WTC11 (cell line): ENCODE measurements at regions not wholly inside any gene's neighbourhood (a gene's known extent, or its start where the extent isn't known, plus 50 kb on each side); places are given as distances from the start of the nearest gene placed in this dataset.

Experiments used
- ATF2 ChIP-seq: sonication (generic); formaldehyde crosslinking; IDR thresholded peaks from 2 replicates; pipeline ENCODE4 v1.8.1; 2022; ENCODE audit warnings: low read depth, missing genetic modification reagents, borderline replicate concordance
- CDX4 ChIP-seq: fragments of 250-450 bp; sonication (Bioruptor Pico); IDR thresholded peaks from 2 replicates; pipeline ENCODE4 v1.9.0; 2021; ENCODE audit warnings: moderate library complexity, mild to moderate bottlenecking, inconsistent platforms, borderline replicate concordance
- CTCF ChIP-seq: fragments of 200-600 bp; IDR thresholded peaks from 2 replicates; pipeline ENCODE4 v1.8.0; 2022; ENCODE audit warnings: antibody characterized with exemption
- ETV6 ChIP-seq: sonication (generic); formaldehyde crosslinking; IDR thresholded peaks from 2 replicates; pipeline ENCODE4 v1.8.1; 2022; ENCODE audit warnings: mild to moderate bottlenecking, missing genetic modification reagents
- NFYB ChIP-seq: sonication (generic); formaldehyde crosslinking; conservative IDR thresholded peaks from 2 replicates; pipeline ENCODE4 v1.8.0; 2022; ENCODE audit warnings: low read depth, missing genetic modification reagents
- NR2C2 ChIP-seq: sonication (generic); formaldehyde crosslinking; IDR thresholded peaks from 2 replicates; pipeline ENCODE4 v1.8.0; 2022; ENCODE audit warnings: mild to moderate bottlenecking, missing genetic modification reagents
- RELA ChIP-seq: sonication (generic); formaldehyde crosslinking; IDR thresholded peaks from 2 replicates; pipeline ENCODE4 v1.8.1; 2022; ENCODE audit warnings: missing genetic modification reagents, mild to moderate bottlenecking, borderline replicate concordance
- TCF7 ChIP-seq: sonication (generic); formaldehyde crosslinking; IDR thresholded peaks from 2 replicates; pipeline ENCODE4 v1.8.0; 2022; ENCODE audit warnings: mild to moderate bottlenecking, low read depth, missing genetic modification reagents, moderate library complexity
- USF2 ChIP-seq: sonication (generic); formaldehyde crosslinking; IDR thresholded peaks from 2 replicates; pipeline ENCODE4 v1.8.1; 2023; ENCODE audit warnings: mild to moderate bottlenecking, missing genetic modification reagents, moderate library complexity
- ZNF512 ChIP-seq: sonication (generic); formaldehyde crosslinking; IDR thresholded peaks from 2 replicates; pipeline ENCODE4 v1.8.1; 2022; ENCODE audit warnings: missing genetic modification reagents, borderline replicate concordance

GRCh38 chr12:28629691-28630090 is 439.4 kb downstream of the CCDC91 start:
- TF ChIP-seq RELA (CRISPR knock-in tag) (no peak), CTCF (no peak), ATF2 (CRISPR knock-in tag) (no peak), NR2C2 (CRISPR knock-in tag) (no peak), ETV6 (CRISPR knock-in tag) (no peak), ZNF512 (CRISPR knock-in tag) (no peak), TCF7 (no peak), USF2 (CRISPR knock-in tag) (no peak), NFYB (CRISPR knock-in tag) (no peak), CDX4 (CRISPR knock-in tag) (no peak)
